ENCODE measurements at regions not wholly inside any gene's neighbourhood (a gene's known extent, or its start where the extent isn't known, plus 50 kb on each side); places are given as distances from the start of the nearest gene placed in this dataset.

- no peaks in the 10 kb centered on the region for H3K4me1 ChIP-seq (ENCODE audit: control insufficient read depth in 2 of 2, insufficient read depth in 2 of 2, low read length in 2 of 2)
- ChIA-PET POLR2A (no interaction called here), CTCF (no interaction called here)
- no peak overlapping the region for H2AFZ ChIP-seq (ENCODE audit: insufficient read depth, low read depth, low read length, poor library complexity, severe bottlenecking)
- no peak for DNase-seq
- ATAC-seq (ENCODE audit: low read depth): no peak
- TF ChIP-seq EZH2 (IDR thresholded peaks at IDR 0.05; ENCODE audit: borderline replicate concordance, insufficient read depth, low read depth, low read length, poor library complexity, severe bottlenecking): no peak
- TF ChIP-seq CTCF (IDR thresholded peaks at IDR 0.05): no peak
- no peaks in the 10 kb centered on the region for H3K36me3 ChIP-seq (replicated peaks in 1 of 2; ENCODE audit: control extremely low read depth in 1 of 2, control insufficient read depth in 1 of 2, extremely low read depth in 1 of 2, insufficient read depth in 2 of 2, low read length in 1 of 2)
- H3K4me3 ChIP-seq (ENCODE audit: control extremely low read depth in 1 of 5, extremely low read depth in 1 of 5, insufficient read depth in 1 of 5, low read depth in 2 of 5, low read length in 4 of 5): no peak overlapping the region
- Mint-ChIP-seq H3K27ac (no peak overlapping the region), H3K27me3 (peaks cover 3% of the 10 kb centered on the region), H3K4me3 (no peak overlapping the region), H3K4me1 (no peaks in the 10 kb centered on the region), H3K9me3 (ENCODE audit: insufficient read depth) (peaks cover 3% of the 10 kb centered on the region)
- no peaks in the 10 kb centered on the region for H3K9me3 ChIP-seq (ENCODE audit: control extremely low read depth in 1 of 3, control insufficient read depth in 2 of 3, insufficient read depth in 1 of 3, low read length in 2 of 3)
- H3K27me3 ChIP-seq (replicated peaks in 1 of 4; ENCODE audit: control extremely low read depth in 1 of 4, control insufficient read depth in 3 of 4, insufficient read depth in 4 of 4, low read length in 3 of 4): no peaks in the 10 kb centered on the region
- H3K27ac ChIP-seq (ENCODE audit: low read length in 2 of 2): no peak overlapping the region
- no peak overlapping the region for H3K4me2 ChIP-seq (replicated peaks; ENCODE audit: low read depth, low read length, poor library complexity, severe bottlenecking)
- no peaks in the 10 kb centered on the region for H3K79me2 ChIP-seq (ENCODE audit: control insufficient read depth, insufficient read depth, low read length)
- H3K9ac ChIP-seq (ENCODE audit: low read length): no peak overlapping the region
- intact Hi-C loops (cut with micrococcal nuclease): no loop called here
- no peaks in the 10 kb centered on the region for H4K20me1 ChIP-seq (ENCODE audit: control insufficient read depth, insufficient read depth, low read length, poor library complexity, severe bottlenecking)
These were observed 116.2 kb upstream of the GPC3 start for GRCh38 chrX:134101636-134102035.

GRCh38 chrX:134115270-134115669 is 121.7 kb upstream of the CCDC160 start:
- no peak for DNase-seq
- Histone ChIP-seq H3K4me3 (ENCODE audit: control extremely low read depth in 1 of 5, extremely low read depth in 1 of 5, insufficient read depth in 1 of 5, low read depth in 2 of 5, low read length in 4 of 5) (no peak overlapping the region), H3K9me3 (ENCODE audit: control extremely low read depth in 1 of 3, control insufficient read depth in 2 of 3, insufficient read depth in 1 of 3, low read length in 2 of 3) (no peaks in the 10 kb centered on the region), H4K20me1 (ENCODE audit: control insufficient read depth, insufficient read depth, low read length, poor library complexity, severe bottlenecking) (no peaks in the 10 kb centered on the region), H3K4me1 (ENCODE audit: control insufficient read depth in 2 of 2, insufficient read depth in 2 of 2, low read length in 2 of 2) (no peaks in the 10 kb centered on the region), H3K4me2 (replicated peaks; ENCODE audit: low read depth, low read length, poor library complexity, severe bottlenecking) (no peak overlapping the region), H3K9ac (ENCODE audit: low read length) (no peak overlapping the region), H3K79me2 (ENCODE audit: control insufficient read depth, insufficient read depth, low read length) (no peaks in the 10 kb centered on the region), H2AFZ (ENCODE audit: insufficient read depth, low read depth, low read length, poor library complexity, severe bottlenecking) (no peak overlapping the region), H3K36me3 (replicated peaks in 1 of 2; ENCODE audit: control extremely low read depth in 1 of 2, control insufficient read depth in 1 of 2, extremely low read depth in 1 of 2, insufficient read depth in 2 of 2, low read length in 1 of 2) (no peaks in the 10 kb centered on the region), H3K27me3 (replicated peaks in 1 of 4; ENCODE audit: control extremely low read depth in 1 of 4, control insufficient read depth in 3 of 4, insufficient read depth in 4 of 4, low read length in 3 of 4) (no peaks in the 10 kb centered on the region), H3K27ac (ENCODE audit: low read length in 2 of 2) (no peak overlapping the region)
- H3K27ac Mint-ChIP-seq: no peak overlapping the region
- TF ChIP-seq CTCF (IDR thresholded peaks at IDR 0.05) (no peak), EZH2 (IDR thresholded peaks at IDR 0.05; ENCODE audit: borderline replicate concordance, insufficient read depth, low read depth, low read length, poor library complexity, severe bottlenecking) (no peak)
- peaks cover 17% of the 10 kb centered on the region for H3K27me3 Mint-ChIP-seq
- ChIA-PET CTCF (no interaction called here), POLR2A (no interaction called here)
- no peaks in the 10 kb centered on the region for H3K9me3 Mint-ChIP-seq (ENCODE audit: insufficient read depth)
- WGBS (ENCODE audit: insufficient coverage): no CpG with 5 or more reads among the region's 3 CpGs
- H3K4me3 Mint-ChIP-seq: no peak overlapping the region
- intact Hi-C loops (cut with micrococcal nuclease): no loop called here
- no peaks in the 10 kb centered on the region for H3K4me1 Mint-ChIP-seq
- no peak for ATAC-seq (ENCODE audit: low read depth)
